Stromal cell of bone marrow (primary cell): ENCODE measurements at regions not wholly inside any gene's neighbourhood (a gene's known extent, or its start where the extent isn't known, plus 50 kb on each side); places are given as distances from the start of the nearest gene placed in this dataset.
"Not testable (repeated sequence)": the region's sequence is repeated elsewhere in the genome, so short reads cannot be mapped to it uniquely, and the experiment has no call there.

Source experiments
- DNase-seq: peaks from one replicate; pipeline ENCODE4 v3.0.0-alpha.2; 2012; ENCODE audit warnings: low read depth

GRCh38 chr13:78867655-78868054 lies 208.7 kb upstream of the OBI1 start:
- DNase-seq = no peak

- not testable (repeated sequence) for DNase-seq
Measured at GRCh38 chr13:78866076-78866475, 207.1 kb upstream of the OBI1 start.

GRCh38 chr13:78862446-78862845 lies 203.5 kb upstream of the OBI1 start:
- DNase-seq = no peak

- no peak for DNase-seq
Measured at GRCh38 chr13:78852709-78853108, 193.8 kb upstream of the OBI1 start.

- DNase-seq = no peak
Measured at GRCh38 chr13:78845656-78846365, 186.9 kb upstream of the OBI1 start.

- DNase-seq = no peak
Measured at GRCh38 chr13:78844106-78844505, 185.2 kb upstream of the OBI1 start.

- no peak for DNase-seq
Measured at GRCh38 chr13:78841358-78841963, 182.5 kb upstream of the OBI1 start.

GRCh38 chr13:78836238-78836784 lies 177.4 kb upstream of the OBI1 start:
- no peak for DNase-seq

GRCh38 chr13:78832461-78832860 lies 173.5 kb upstream of the OBI1 start:
- DNase-seq = no peak

- DNase-seq = no peak
Measured at GRCh38 chr13:78830508-78830907, 171.6 kb upstream of the OBI1 start.

- DNase-seq = no peak
Measured at GRCh38 chr13:78829821-78830220, 170.9 kb upstream of the OBI1 start.

- DNase-seq = no peak
Measured at GRCh38 chr13:78827471-78827870, 168.5 kb upstream of the OBI1 start.

- DNase-seq = no peak
Measured at GRCh38 chr13:78826936-78827335, 168.0 kb upstream of the OBI1 start.

GRCh38 chr13:78826312-78826711 lies 167.4 kb upstream of the OBI1 start:
- DNase-seq = no peak

- DNase-seq = no peak
Measured at GRCh38 chr13:78820541-78820940, 161.6 kb upstream of the OBI1 start.

- DNase-seq = no peak
Measured at GRCh38 chr13:78816592-78816991, 157.6 kb upstream of the OBI1 start.

GRCh38 chr13:78816154-78816553 lies 157.2 kb upstream of the OBI1 start:
- no peak for DNase-seq

GRCh38 chr13:78806457-78806856 lies 147.5 kb upstream of the OBI1 start:
- no peak for DNase-seq

- no peak for DNase-seq
Measured at GRCh38 chr13:78802912-78803311, 144.0 kb upstream of the OBI1 start.

- DNase-seq = no peak
Measured at GRCh38 chr13:78787190-78787589, 128.2 kb upstream of the OBI1 start.

GRCh38 chr13:78786459-78786858 lies 127.5 kb upstream of the OBI1 start:
- DNase-seq = no peak

- DNase-seq = no peak
Measured at GRCh38 chr13:78785764-78786163, 126.8 kb upstream of the OBI1 start.

GRCh38 chr13:78784014-78784750 lies 125.2 kb upstream of the OBI1 start:
- DNase-seq = no peak
